ENCODE measurements at regions not wholly inside any gene's neighbourhood (a gene's known extent, or its start where the extent isn't known, plus 50 kb on each side); places are given as distances from the start of the nearest gene placed in this dataset.
"Not testable (repeated sequence)": the region's sequence is repeated elsewhere in the genome, so short reads cannot be mapped to it uniquely, and the experiment has no call there.

GRCh38 chrX:138921031-138921430 is 209.5 kb upstream of the FGF13 start:
- no peak for DNase-seq

GRCh38 chrX:138917781-138918180 is 206.3 kb upstream of the FGF13 start:
- no peak for DNase-seq

GRCh38 chrX:138914767-138915166 is 203.2 kb upstream of the FGF13 start:
- DNase-seq: no peak

- DNase-seq: no peak
Observed at GRCh38 chrX:138908577-138908976, 197.1 kb upstream of the FGF13 start.

- no peak for DNase-seq
Observed at GRCh38 chrX:138897621-138898492, 186.3 kb upstream of the FGF13 start.

GRCh38 chrX:138890491-138890890 is 179.0 kb upstream of the FGF13 start:
- no peak for DNase-seq

GRCh38 chrX:138889149-138889548 is 177.6 kb upstream of the FGF13 start:
- DNase-seq: no peak

- DNase-seq: no peak
Observed at GRCh38 chrX:138886769-138887168, 175.3 kb upstream of the FGF13 start.

- DNase-seq: no peak
Observed at GRCh38 chrX:138885886-138886285, 174.4 kb upstream of the FGF13 start.

GRCh38 chrX:138880293-138880692 is 168.8 kb upstream of the FGF13 start:
- not testable (repeated sequence) for DNase-seq

GRCh38 chrX:138877746-138878145 is 166.2 kb upstream of the FGF13 start:
- no peak for DNase-seq

- DNase-seq: no peak
Observed at GRCh38 chrX:138875472-138875871, 164.0 kb upstream of the FGF13 start.

GRCh38 chrX:138874271-138874935 is 162.9 kb upstream of the FGF13 start:
- no peak for DNase-seq

GRCh38 chrX:138873640-138874039 is 162.1 kb upstream of the FGF13 start:
- not testable (repeated sequence) for DNase-seq

- DNase-seq: no peak
Observed at GRCh38 chrX:138872537-138872936, 161.0 kb upstream of the FGF13 start.

GRCh38 chrX:138871739-138872138 is 160.2 kb upstream of the FGF13 start:
- DNase-seq: no peak

GRCh38 chrX:138866643-138867042 is 155.1 kb upstream of the FGF13 start:
- no peak for DNase-seq

- DNase-seq: no peak
Observed at GRCh38 chrX:138865093-138865649, 153.7 kb upstream of the FGF13 start.

GRCh38 chrX:138859421-138859820 is 147.9 kb upstream of the FGF13 start:
- DNase-seq: no peak

GRCh38 chrX:138858951-138859350 is 147.4 kb upstream of the FGF13 start:
- peak; percentile 24 for DNase-seq

- DNase-seq: peak; percentile 37
Observed at GRCh38 chrX:138858438-138858837, 146.9 kb upstream of the FGF13 start.

- no peak for DNase-seq
Observed at GRCh38 chrX:138856881-138857604, 145.5 kb upstream of the FGF13 start.

- no peak for DNase-seq
Observed at GRCh38 chrX:138853936-138854335, 142.4 kb upstream of the FGF13 start.
